ENCODE measurements at regions not wholly inside any gene's neighbourhood (a gene's known extent, or its start where the extent isn't known, plus 50 kb on each side); places are given as distances from the start of the nearest gene placed in this dataset.

GRCh38 chr20:53801609-53802370 lies 208.2 kb upstream of the ZNF217 start:
- TF ChIP-seq CTCF (IDR thresholded peaks at IDR 0.05) (no peak), POLR2AphosphoS5 (IDR thresholded peaks at IDR 0.05; ENCODE audit: insufficient read depth in 1 of 2, low read depth in 1 of 2) (no peak), POLR2A (IDR thresholded peaks at IDR 0.05) (no peak)

Measured in vagina (tissue), 2 donors.